IgD-negative memory B cell (primary cell): ENCODE measurements at regions not wholly inside any gene's neighbourhood (a gene's known extent, or its start where the extent isn't known, plus 50 kb on each side); places are given as distances from the start of the nearest gene placed in this dataset.

ENCODE experiments used
- H3K27ac Mint-ChIP-seq, 3 donors: one replicate each; pipeline ENCODE4 v1.8.0; 2020 to 2022; ENCODE audit warnings: mild to moderate bottlenecking in 3 of 3, mixed read lengths in 3 of 3, moderate library complexity in 1 of 3
- H3K27me3 Mint-ChIP-seq: one replicate; pipeline ENCODE4 v1.8.0; 2021; ENCODE audit warnings: mixed read lengths
- H3K36me3 Mint-ChIP-seq: one replicate; pipeline ENCODE4 v1.8.0; 2020; ENCODE audit warnings: mild to moderate bottlenecking, mixed read lengths
- H3K4me1 Mint-ChIP-seq, 3 donors: one replicate each; pipeline ENCODE4 v1.8.0; 2020 to 2022; ENCODE audit warnings: mixed read lengths in 3 of 3, mild to moderate bottlenecking in 1 of 3
- H3K4me3 Mint-ChIP-seq, 4 donors: one replicate each; pipeline ENCODE4 v1.8.0; 2020 to 2022; ENCODE audit warnings: mild to moderate bottlenecking in 4 of 4, mixed read lengths in 4 of 4, moderate library complexity in 3 of 4
- H3K9me3 Mint-ChIP-seq, 3 donors: one replicate each; pipeline ENCODE4 v1.8.0; 2020 to 2021; ENCODE audit warnings: mixed read lengths in 3 of 3, mild to moderate bottlenecking in 1 of 3

DNA sequence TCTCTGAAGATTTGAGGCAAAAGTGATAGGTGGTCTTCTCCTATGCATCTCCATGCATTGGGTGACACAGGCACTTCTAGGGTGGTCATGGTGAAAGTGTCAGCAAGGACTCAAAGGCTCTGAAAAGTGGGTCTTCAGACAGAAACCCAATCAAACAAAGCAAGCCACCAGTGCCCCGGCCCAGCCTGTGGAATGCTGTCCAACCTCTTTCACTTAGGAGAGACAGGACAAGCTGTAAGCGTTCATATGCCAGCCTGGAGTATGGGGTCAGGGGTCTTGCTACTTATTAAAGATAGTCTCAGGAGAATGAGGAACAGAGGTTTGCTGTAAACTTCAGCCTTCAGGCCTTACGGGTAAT, 324.5 kb downstream of the GADD45G start:
- peaks cover 0 to under 1% (median under 1%) of the 10 kb centered on the region in 3 donors for H3K4me1 Mint-ChIP-seq
- no peaks in the 10 kb centered on the region for H3K36me3 Mint-ChIP-seq
- no peak overlapping the region for H3K27ac Mint-ChIP-seq
- no peaks in the 10 kb centered on the region for H3K9me3 Mint-ChIP-seq
- no peak overlapping the region for H3K4me3 Mint-ChIP-seq
- H3K27me3 Mint-ChIP-seq: peaks cover 20% of the 10 kb centered on the region

DNA sequence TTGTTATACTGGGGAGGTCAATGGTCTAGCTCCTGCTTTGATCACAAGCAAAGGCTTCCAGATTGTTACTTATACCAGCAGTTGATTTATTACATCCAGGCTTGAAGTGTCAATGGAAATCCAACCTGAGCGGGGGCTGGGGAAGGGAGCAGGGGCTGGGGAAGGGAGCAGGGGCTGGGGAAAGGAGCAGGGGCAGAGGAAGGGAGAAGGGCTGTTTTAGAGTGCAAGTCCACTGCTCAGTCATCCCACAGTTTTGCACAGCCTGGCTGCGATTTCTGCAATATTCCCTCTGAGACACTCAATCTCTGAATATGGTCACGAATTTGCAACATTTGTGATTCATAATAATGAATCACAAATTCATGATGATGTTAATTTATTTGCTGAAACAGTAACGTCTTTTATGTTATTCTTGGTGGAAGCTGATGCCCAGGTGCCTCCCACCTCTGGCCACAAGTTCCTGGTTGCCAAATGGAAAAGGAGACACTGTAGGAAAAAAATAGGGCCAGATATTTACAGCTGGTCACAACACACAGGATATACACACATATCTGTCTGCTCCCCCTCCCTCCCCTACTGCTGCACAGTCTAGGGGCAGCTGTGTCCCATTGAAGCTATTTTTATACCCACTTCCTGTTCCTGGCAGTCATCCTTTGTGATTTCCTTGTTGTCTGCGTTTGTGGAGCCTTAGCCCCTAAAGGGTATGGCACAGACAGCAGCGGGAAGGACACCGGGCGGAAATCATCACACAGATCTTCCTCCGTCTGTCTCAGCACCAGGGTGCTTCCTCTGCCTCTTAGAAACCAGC, 325.1 kb downstream of the GADD45G start:
- Mint-ChIP-seq H3K27ac (peak overlapping the region in 2 of 3 donors; percentile 25 to 54), H3K4me3 (no peak overlapping the region), H3K36me3 (no peaks in the 10 kb centered on the region), H3K27me3 (peaks cover 20% of the 10 kb centered on the region), H3K9me3 (no peaks in the 10 kb centered on the region), H3K4me1 (no peaks in the 10 kb centered on the region)

DNA sequence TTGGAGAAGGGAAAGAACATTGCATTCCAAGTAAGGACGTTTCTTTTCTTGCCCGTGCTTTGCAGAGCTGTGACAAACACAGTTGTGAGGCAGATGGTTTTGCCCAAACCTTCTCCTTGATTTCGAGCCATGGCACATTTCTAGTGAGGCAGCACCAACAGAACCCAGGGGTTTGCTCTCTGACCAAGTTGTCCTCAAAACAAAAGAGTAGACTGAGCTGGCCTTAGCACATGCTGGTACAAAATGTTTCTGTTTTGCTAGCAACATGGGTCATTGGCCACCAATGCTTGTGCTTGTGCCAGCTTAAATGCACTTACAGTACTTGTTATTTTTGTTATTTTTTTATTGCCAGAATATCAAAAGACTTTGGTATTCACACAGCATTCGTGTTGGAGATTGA, 328.8 kb downstream of the GADD45G start:
- H3K4me1 Mint-ChIP-seq: peaks cover 0 to 1% (median 0%) of the 10 kb centered on the region in 3 donors
- H3K27ac Mint-ChIP-seq: no peak overlapping the region
- no peaks in the 10 kb centered on the region for H3K36me3 Mint-ChIP-seq
- H3K9me3 Mint-ChIP-seq: no peaks in the 10 kb centered on the region
- H3K4me3 Mint-ChIP-seq: no peak overlapping the region
- peaks cover 8% of the 10 kb centered on the region for H3K27me3 Mint-ChIP-seq

DNA sequence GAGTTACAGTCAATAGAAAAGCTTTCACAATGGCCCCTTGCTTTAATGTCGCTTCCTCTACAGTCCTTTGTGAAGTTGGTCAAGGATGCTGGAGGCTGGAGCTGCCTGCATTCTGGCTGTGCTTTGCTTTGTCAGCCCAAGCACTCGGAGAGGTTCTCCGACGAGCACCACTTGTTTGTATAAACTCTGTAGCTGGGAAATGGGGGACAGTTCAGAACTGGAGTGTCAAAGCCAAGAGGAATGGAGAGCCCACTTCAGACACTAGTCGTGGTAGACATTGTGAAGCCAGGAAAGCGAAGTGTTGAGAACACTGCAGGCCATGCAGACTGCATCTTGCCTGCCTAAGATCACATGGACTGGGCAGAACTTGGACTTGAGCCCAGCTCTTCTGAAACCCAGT, 330.3 kb downstream of the GADD45G start:
- Mint-ChIP-seq H3K9me3 (no peaks in the 10 kb centered on the region), H3K4me3 (no peak overlapping the region), H3K4me1 (peaks cover 0 to 1% (median 0%) of the 10 kb centered on the region in 3 donors), H3K36me3 (no peaks in the 10 kb centered on the region), H3K27me3 (peaks cover 10% of the 10 kb centered on the region), H3K27ac (no peak overlapping the region)

DNA sequence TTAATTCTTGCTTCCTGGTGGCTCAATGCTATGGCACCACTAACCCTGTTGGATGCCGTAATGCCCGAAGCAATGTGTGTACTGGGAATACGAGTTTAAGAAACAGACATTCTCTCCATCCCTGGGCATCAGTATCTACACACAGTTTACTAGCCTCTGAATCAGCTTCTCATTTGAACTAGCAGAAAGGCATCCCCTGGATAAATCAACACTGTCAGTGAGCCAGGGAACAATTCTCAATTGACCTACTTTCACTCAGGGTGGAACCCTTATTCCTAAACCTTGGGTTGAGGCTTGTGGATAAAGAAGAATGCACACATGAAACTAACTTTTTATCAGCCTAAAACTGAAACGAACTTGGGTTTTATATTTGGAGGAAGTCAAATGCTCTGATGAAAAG, 331.0 kb downstream of the GADD45G start:
- Mint-ChIP-seq H3K9me3 (no peaks in the 10 kb centered on the region), H3K4me3 (no peak overlapping the region), H3K36me3 (no peaks in the 10 kb centered on the region), H3K4me1 (peaks cover 0 to 1% (median 0%) of the 10 kb centered on the region in 3 donors), H3K27ac (no peak overlapping the region), H3K27me3 (peaks cover 10% of the 10 kb centered on the region)

DNA sequence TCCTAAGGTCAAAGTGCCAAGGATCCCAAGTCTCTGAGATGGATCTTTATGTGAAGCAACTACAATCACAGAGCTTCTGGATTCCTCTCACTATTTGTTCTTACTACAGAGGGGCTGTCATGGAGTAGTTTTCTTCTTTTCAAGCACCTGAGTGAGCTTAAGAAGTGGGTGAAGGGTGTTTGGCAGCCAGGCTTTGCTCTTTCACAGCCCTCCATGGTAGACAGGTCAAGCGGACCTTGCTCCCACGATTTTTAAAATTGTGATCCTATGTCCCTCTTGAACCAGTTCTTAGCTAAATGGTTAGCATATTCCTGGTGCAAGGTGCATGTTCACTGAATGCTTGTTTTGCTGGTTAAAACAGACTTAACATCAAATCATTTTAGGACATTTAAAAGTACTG, 332.2 kb downstream of the GADD45G start:
- Mint-ChIP-seq H3K27me3 (peaks cover 12% of the 10 kb centered on the region), H3K9me3 (no peaks in the 10 kb centered on the region), H3K36me3 (no peaks in the 10 kb centered on the region), H3K27ac (no peak overlapping the region), H3K4me1 (peaks cover 0 to 1% (median 0%) of the 10 kb centered on the region in 3 donors), H3K4me3 (no peak overlapping the region)

DNA sequence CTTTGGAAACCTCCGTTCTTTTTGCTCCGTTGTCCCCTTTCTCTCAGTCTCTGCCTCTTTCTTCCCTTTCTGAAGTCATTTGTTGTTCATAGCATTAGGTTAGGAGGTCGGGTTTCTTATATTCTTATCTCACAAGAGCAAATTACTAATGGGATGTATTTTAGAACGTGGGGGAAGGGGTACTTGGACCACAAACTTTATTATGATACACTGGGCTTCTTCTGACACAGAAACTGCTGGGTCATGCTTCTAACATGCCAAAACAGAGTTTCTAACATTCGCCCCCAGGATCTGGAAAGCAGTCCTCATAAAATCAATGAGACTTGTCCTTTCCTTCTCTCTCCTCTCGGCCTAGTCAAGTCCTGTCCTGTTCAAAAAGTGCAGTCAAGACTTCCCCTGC, 334.4 kb downstream of the GADD45G start:
- no peak overlapping the region for H3K27ac Mint-ChIP-seq
- H3K4me3 Mint-ChIP-seq: no peak overlapping the region
- H3K36me3 Mint-ChIP-seq: no peaks in the 10 kb centered on the region
- H3K27me3 Mint-ChIP-seq: peaks cover 19% of the 10 kb centered on the region
- no peaks in the 10 kb centered on the region for H3K9me3 Mint-ChIP-seq
- H3K4me1 Mint-ChIP-seq: peaks cover 0 to 1% (median 0%) of the 10 kb centered on the region in 3 donors

DNA sequence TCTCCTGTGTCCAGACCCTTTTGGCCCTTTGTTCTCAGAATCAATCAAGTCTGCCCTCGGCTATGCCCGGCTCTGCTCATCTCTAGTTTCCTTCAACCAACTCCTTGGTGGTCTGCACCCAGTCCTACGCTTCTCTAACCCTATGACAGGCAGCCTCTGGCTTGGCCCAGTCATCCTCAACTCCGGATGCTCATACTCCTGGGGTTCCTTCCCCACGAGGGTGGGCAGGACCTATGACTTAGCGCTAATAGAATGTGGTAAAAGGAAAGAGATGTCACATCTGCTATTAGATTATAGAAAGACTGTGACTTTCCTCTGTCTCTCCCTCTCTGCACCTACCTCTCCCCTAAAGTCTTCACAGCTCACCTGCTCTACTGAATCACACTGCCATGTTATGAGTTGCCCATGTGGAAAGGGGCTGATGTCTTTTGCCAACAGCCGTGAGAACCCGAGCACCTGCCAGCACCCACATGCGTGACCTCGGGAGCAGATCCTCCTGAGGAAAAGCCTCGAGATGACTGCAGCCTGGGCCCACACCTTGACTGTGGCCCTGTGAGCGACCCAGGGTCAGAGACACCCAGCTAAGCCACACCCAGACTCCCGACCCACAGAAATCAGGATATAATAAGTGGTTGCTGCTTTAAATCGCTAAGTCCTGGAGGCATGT, 334.9 kb downstream of the GADD45G start:
- H3K36me3 Mint-ChIP-seq: no peaks in the 10 kb centered on the region
- no peak overlapping the region for H3K27ac Mint-ChIP-seq
- H3K4me3 Mint-ChIP-seq: no peak overlapping the region
- H3K27me3 Mint-ChIP-seq: peaks cover 19% of the 10 kb centered on the region
- H3K4me1 Mint-ChIP-seq: peaks cover 0 to 1% (median 1%) of the 10 kb centered on the region in 3 donors
- H3K9me3 Mint-ChIP-seq: no peaks in the 10 kb centered on the region

DNA sequence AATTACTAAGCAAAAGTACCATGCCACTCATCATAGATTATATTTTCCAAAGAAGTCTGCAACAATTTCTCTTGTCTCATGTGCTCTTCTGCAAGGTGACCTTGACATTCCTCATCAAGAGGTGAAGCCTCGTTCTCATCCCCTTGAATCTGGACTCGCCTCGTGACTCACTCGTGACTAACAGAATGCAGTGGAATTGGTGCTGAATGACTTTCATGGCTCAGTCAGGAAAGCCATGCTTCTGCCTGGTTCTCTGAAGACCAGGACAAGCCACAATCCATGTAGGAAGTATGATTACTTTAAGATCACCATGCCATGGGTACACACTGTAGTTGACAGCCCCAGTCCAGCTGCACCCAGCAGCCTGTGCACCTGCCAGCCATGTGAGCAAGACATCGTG, 335.8 kb downstream of the GADD45G start:
- H3K27me3 Mint-ChIP-seq: peaks cover 19% of the 10 kb centered on the region
- no peaks in the 10 kb centered on the region for H3K36me3 Mint-ChIP-seq
- peaks cover 0 to 1% (median 1%) of the 10 kb centered on the region in 3 donors for H3K4me1 Mint-ChIP-seq
- H3K9me3 Mint-ChIP-seq: peaks cover 0 to 2% (median 0%) of the 10 kb centered on the region in 3 donors
- no peak overlapping the region for H3K4me3 Mint-ChIP-seq
- no peak overlapping the region for H3K27ac Mint-ChIP-seq

DNA sequence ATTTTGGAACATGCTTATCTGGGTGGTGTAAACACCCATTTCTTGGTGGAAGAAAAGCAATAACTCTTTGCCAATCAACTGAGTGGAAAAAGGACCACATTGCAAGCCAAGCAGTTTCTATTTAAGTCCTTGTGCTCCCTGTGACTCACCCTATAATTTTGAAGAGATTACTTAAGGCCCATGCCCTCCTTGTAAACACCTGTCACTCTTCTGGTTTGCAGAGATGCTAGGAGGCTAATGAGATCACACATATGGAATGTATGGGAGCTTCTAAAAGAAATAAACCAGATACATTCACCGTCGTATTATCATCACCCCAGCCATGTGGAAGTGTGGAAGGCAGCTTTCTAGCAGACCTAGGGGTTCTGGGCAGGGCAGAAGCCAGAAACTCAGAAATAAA, 337.1 kb downstream of the GADD45G start:
- Mint-ChIP-seq H3K36me3 (no peaks in the 10 kb centered on the region), H3K4me3 (no peak overlapping the region), H3K4me1 (peaks cover 0 to 1% (median 0%) of the 10 kb centered on the region in 3 donors), H3K9me3 (peaks cover 0 to 2% (median 0%) of the 10 kb centered on the region in 3 donors), H3K27ac (no peak overlapping the region), H3K27me3 (peaks cover 17% of the 10 kb centered on the region)

DNA sequence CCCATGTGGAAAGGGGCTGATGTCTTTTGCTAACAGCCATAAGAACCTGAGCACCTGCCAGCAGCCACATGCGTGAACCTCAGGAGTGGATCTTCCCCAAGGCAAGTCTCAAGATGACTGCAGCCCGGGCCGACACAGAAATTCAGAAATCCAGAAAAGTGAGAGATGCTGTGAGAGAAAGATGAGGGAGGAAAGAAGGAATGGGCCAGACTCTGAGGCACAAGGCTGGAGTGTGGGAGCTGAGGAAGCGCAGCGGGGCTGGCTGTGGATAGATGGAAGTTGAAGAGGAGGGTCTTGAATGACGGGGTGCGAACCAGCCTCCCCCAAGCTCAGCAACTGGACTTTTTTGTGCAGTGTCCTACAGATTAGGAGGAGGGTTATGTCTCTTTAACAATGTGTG, 337.8 kb downstream of the GADD45G start:
- Mint-ChIP-seq H3K27ac (no peak overlapping the region), H3K27me3 (peaks cover 17% of the 10 kb centered on the region), H3K4me1 (peaks cover 0 to 1% (median 0%) of the 10 kb centered on the region in 3 donors), H3K4me3 (no peak overlapping the region), H3K9me3 (peaks cover 0 to 2% (median 0%) of the 10 kb centered on the region in 3 donors), H3K36me3 (no peaks in the 10 kb centered on the region)

DNA sequence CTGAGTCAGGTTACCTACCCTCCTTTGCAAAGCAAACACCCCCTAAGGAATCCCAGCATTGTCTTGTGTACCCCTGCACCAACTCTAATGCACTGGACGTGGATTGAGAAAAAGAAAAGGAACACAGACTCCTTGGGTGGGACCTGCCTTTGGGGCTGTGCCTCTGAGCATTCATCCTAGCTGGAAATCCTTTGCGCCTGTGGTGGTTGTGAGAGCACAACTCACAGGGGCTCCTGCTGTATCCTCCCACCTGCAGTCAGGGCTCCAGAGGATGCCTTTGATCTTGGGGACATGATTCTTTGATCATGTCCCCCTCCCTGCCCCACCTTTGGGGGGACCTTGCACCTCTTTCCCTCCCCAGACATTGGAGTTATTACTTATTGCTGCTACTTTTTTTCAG, 338.5 kb downstream of the GADD45G start:
- Mint-ChIP-seq H3K36me3 (no peaks in the 10 kb centered on the region), H3K9me3 (peaks cover 0 to 4% (median 2%) of the 10 kb centered on the region in 3 donors), H3K27me3 (peaks cover 17% of the 10 kb centered on the region), H3K4me1 (peaks cover 0 to 1% (median 0%) of the 10 kb centered on the region in 3 donors), H3K4me3 (no peak overlapping the region), H3K27ac (no peak overlapping the region)

DNA sequence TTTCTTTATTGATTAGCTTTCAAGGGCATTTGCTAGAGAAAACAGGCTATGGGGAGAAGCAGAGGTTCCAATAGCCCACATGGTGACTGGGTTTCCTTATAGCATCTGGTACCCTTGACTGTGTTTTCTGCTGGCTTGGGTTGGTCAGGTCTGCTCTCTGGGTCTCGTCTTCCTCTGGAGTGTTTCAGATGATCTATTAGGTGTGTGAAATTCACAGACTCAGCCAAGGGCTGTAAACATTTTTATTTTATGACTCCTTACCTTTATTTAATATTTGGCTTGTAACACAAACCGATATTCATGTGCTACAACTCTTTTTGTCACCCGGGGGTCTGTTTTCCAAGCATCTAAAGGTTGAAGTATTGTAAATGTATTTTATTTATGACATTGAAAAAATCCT, 338.9 kb downstream of the GADD45G start:
- H3K9me3 Mint-ChIP-seq: peaks cover 0 to 6% (median 2%) of the 10 kb centered on the region in 3 donors
- no peaks in the 10 kb centered on the region for H3K36me3 Mint-ChIP-seq
- H3K27me3 Mint-ChIP-seq: peaks cover 16% of the 10 kb centered on the region
- H3K4me3 Mint-ChIP-seq: no peak overlapping the region
- H3K4me1 Mint-ChIP-seq: peaks cover 0 to 1% (median 0%) of the 10 kb centered on the region in 3 donors
- H3K27ac Mint-ChIP-seq: no peak overlapping the region

DNA sequence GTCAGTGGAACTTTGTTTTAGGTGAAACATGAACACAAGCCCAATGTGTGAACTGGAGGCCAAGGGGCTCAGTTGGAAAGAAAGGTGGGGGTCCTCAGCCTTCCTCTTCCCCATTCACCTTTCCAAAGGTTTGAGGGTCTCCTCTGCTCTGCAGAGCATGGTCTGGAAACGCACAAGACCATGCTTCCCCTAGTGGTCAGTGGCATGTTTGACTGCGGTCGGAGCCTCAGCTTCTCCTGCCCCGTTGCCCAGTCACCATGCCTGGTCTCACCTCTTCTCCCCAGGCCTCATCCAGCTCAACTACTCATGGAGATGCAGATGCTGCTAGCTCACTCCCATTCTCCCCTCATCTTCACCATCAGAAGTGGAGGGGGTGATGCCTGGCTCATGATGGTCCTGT, 340.3 kb downstream of the GADD45G start:
- H3K27me3 Mint-ChIP-seq: peaks cover 12% of the 10 kb centered on the region
- H3K36me3 Mint-ChIP-seq: peaks cover 3% of the 10 kb centered on the region
- H3K4me3 Mint-ChIP-seq: no peak overlapping the region
- H3K9me3 Mint-ChIP-seq: peaks cover 2 to 6% (median 5%) of the 10 kb centered on the region in 3 donors
- H3K27ac Mint-ChIP-seq: no peak overlapping the region
- peaks cover 0 to 1% (median 0%) of the 10 kb centered on the region in 3 donors for H3K4me1 Mint-ChIP-seq

DNA sequence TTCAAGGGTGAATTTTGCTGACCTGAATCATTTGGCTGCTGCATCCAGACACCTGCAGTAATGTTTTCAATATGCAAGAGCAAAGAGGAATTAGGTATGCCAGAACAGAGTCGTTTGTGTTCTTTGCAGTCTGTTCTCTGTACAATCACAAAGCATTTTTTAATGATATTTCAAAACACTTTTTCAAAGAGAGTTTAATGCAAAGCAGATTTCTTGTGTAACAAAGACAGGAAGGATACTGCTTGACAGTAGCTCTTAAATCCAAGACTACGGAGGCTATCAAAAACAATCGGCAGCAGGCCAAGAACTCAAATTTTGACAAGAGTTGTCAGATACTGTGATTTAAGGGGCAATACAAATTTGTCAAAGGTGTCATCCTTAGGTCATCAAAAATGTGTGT, 341.9 kb downstream of the GADD45G start:
- peaks cover 4% of the 10 kb centered on the region for H3K36me3 Mint-ChIP-seq
- H3K4me3 Mint-ChIP-seq: no peak overlapping the region
- peaks cover 0 to 1% (median 0%) of the 10 kb centered on the region in 3 donors for H3K4me1 Mint-ChIP-seq
- peaks cover 2 to 6% (median 5%) of the 10 kb centered on the region in 3 donors for H3K9me3 Mint-ChIP-seq
- H3K27me3 Mint-ChIP-seq: peaks cover 8% of the 10 kb centered on the region
- no peak overlapping the region for H3K27ac Mint-ChIP-seq
